Transverse colon (tissue), 4 donors: ENCODE measurements at regions not wholly inside any gene's neighbourhood (a gene's known extent, or its start where the extent isn't known, plus 50 kb on each side); places are given as distances from the start of the nearest gene placed in this dataset.

Experiments
- DNase-seq: peaks from one replicate; pipeline ENCODE4 v3.0.0-alpha.2; 2019
- H3K27ac ChIP-seq, 4 donors: fragments of 200-600 bp; sonication (generic); 2 replicates each; pipeline ENCODE4 v1.5.1; 2016 to 2018; ENCODE audit warnings: inconsistent platforms in 4 of 4
- H3K27me3 ChIP-seq: fragments of 200-600 bp; sonication (generic); 2 replicates; pipeline ENCODE4 v1.5.1; 2017; ENCODE audit warnings: inconsistent platforms
- H3K36me3 ChIP-seq, 4 donors: fragments of 200-600 bp; sonication (generic); 2 replicates each; pipeline ENCODE4 v1.5.1; 2017 to 2019; ENCODE audit warnings: inconsistent platforms in 4 of 4
- H3K4me1 ChIP-seq, 4 donors: fragments of 200-600 bp; sonication (generic); 2 replicates each; pipeline ENCODE4 v1.5.1; 2017 to 2020; ENCODE audit warnings: inconsistent platforms in 4 of 4
- H3K4me3 ChIP-seq, 4 donors: fragments of 200-600 bp; sonication (generic); 1 replicate in 1 of 4; 2 replicates in 3 of 4; pipeline versions ENCODE4 v1.5.1 to v1.6.1; 2017 to 2019; ENCODE audit warnings: inconsistent platforms in 4 of 4
- H3K9me3 ChIP-seq, 2 donors: fragments of 200-600 bp; sonication (generic); 2 replicates each; pipeline ENCODE4 v1.5.1; 2017 to 2019; ENCODE audit warnings: inconsistent platforms in 2 of 2
- CTCF ChIP-seq, 5 experiments: fragments of 200-600 bp in 3 of 5; fragments of 450-650 bp in 2 of 5; sonication (generic) in 3 of 5; IDR thresholded peaks; 1 replicate in 2 of 5; 2 replicates in 3 of 5; pipeline ENCODE4 v1.5.1; 2016 to 2017; ENCODE audit warnings: antibody characterized with exemption in 5 of 5, inconsistent platforms in 3 of 5, mild to moderate bottlenecking in 2 of 5, moderate library complexity in 1 of 5
- EP300 ChIP-seq: sonication (generic); formaldehyde crosslinking; IDR thresholded peaks from one replicate; pipeline ENCODE4 v1.6.1; 2017; ENCODE audit warnings: antibody characterized with exemption, low read depth
- POLR2A ChIP-seq: fragments of 450-650 bp; IDR thresholded peaks from one replicate; pipeline ENCODE4 v1.6.1; 2016; ENCODE audit warnings: antibody characterized with exemption, mild to moderate bottlenecking, moderate library complexity
- POLR2AphosphoS5 ChIP-seq, 3 donors: sonication (generic); formaldehyde crosslinking; IDR thresholded peaks; one replicate each; pipeline ENCODE4 v1.6.1; 2016; ENCODE audit warnings: antibody characterized with exemption in 3 of 3
- WGBS, 2 donors: methylation state at CpG; one replicate each; pipeline ENCODE4 v1.1.5; 2018; ENCODE audit warnings: low coverage in 1 of 2; 5-methylcytosine and 5-hydroxymethylcytosine counted together
- in situ Hi-C, 4 donors: fragments of 200-750 bp; cut with MboI; loops; one replicate each; pipeline versions ENCODE4 v1.15.0 to v1.15.1; 2017; ENCODE audit warnings: low sequenced_read_pairs in 3 of 4, low pct_ligation_motif_present in 1 of 4, low pct_unique_long_range_greater_than_20kb in 1 of 4
- intact Hi-C: fragments of 100-400 bp; cut with DNase I; formaldehyde crosslinking; loops from one replicate; pipeline ENCODE4 v1.15.1; 2023; ENCODE audit warnings: low total_unique reads

DNA sequence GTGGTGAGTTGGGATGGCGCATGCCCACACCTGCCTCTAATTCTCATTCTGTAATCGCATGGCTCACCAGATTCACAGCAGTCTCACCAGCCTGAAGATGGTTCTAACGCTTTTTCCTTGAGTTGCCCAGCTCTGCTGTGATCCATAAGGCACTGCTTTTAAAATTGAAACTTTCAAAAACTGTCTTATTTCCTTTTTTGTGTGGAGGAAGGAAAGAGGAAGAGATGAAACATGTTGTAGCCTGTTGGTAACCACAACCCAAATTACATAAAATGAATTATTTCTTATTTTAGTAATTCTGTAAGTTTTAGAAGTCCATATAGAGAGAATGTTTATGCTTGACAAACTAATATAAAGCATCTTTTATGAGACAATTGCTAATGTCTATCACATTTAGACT is 165.4 kb downstream of the RBM43 start:
- Histone ChIP-seq H3K4me3 (no peak overlapping the region), H3K36me3 (no peaks in the 10 kb centered on the region), H3K9me3 (no peaks in the 10 kb centered on the region), H3K27ac (no peak overlapping the region), H3K4me1 (no peaks in the 10 kb centered on the region), H3K27me3 (no peaks in the 10 kb centered on the region)
- TF ChIP-seq CTCF (IDR thresholded peaks at IDR 0.05) (no peak), EP300 (no peak), POLR2A (no peak), POLR2AphosphoS5 (IDR thresholded peaks at IDR 0.05) (no peak)
- 80% methylated on average over 3 of the region's 3 CpGs for WGBS, 2 donors
- DNase-seq: no peak
- intact Hi-C loops (no loop called here), in situ Hi-C loops (no loop called here)

DNA sequence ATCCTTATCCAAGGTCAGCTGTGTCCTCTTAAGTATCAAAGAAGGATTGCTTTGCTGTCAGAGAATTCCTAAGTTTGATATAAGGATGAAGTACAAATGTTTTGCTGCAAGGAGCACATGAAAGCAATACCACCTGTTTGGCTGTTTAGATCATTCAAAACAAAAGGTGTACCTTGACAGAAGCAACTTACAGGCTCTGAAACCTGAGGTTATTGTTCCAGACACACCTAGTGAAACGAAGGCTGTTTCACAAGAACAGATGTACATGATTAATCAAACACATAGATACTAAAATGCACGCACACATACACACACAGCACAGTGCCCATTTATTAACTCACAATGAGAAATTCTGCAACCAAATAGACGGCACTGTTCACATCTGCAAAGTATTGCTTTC is 166.2 kb downstream of the RBM43 start:
- intact Hi-C loops (no loop called here), in situ Hi-C loops (no loop called here)
- Histone ChIP-seq H3K36me3 (no peaks in the 10 kb centered on the region), H3K27me3 (no peaks in the 10 kb centered on the region), H3K4me1 (no peaks in the 10 kb centered on the region), H3K9me3 (no peaks in the 10 kb centered on the region), H3K4me3 (no peak overlapping the region), H3K27ac (no peak overlapping the region)
- WGBS, 2 donors: 50 to 54% methylated on average over 3 of the region's 3 CpGs
- no peak for TF ChIP-seq CTCF (IDR thresholded peaks at IDR 0.05)
- no peak for DNase-seq

DNA sequence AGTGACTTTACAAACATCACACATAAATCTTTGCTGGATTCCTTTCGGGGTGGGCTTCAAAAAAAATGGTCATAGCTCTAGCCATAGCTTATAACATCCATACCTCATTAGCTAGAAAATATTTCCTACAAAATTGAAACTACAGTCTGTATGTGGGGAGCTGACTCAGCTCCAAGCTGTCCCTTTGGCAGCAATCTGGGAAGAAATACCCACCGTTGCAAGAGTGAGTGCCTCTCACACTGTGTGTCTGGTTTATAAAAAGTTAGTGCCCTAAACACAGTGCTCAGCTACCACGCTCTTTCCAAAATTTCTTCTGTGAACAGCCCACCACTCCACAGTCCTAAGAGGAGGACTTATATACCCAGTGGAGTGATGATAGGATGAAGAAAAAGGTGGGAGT is 170.1 kb downstream of the RBM43 start:
- no peak overlapping the region for H3K27ac ChIP-seq
- H3K36me3 ChIP-seq: no peaks in the 10 kb centered on the region
- no peak for TF ChIP-seq CTCF (IDR thresholded peaks at IDR 0.05)
- no peak for TF ChIP-seq POLR2A
- TF ChIP-seq POLR2AphosphoS5 (IDR thresholded peaks at IDR 0.05): no peak
- TF ChIP-seq EP300: no peak
- no peaks in the 10 kb centered on the region for H3K27me3 ChIP-seq
- WGBS, 2 donors: 63 to 67% methylated on average over 3 of the region's 3 CpGs
- H3K4me1 ChIP-seq: no peaks in the 10 kb centered on the region
- DNase-seq: no peak
- intact Hi-C loops: no loop called here
- in situ Hi-C loops: no loop called here
- no peaks in the 10 kb centered on the region for H3K9me3 ChIP-seq
- H3K4me3 ChIP-seq: no peak overlapping the region

DNA sequence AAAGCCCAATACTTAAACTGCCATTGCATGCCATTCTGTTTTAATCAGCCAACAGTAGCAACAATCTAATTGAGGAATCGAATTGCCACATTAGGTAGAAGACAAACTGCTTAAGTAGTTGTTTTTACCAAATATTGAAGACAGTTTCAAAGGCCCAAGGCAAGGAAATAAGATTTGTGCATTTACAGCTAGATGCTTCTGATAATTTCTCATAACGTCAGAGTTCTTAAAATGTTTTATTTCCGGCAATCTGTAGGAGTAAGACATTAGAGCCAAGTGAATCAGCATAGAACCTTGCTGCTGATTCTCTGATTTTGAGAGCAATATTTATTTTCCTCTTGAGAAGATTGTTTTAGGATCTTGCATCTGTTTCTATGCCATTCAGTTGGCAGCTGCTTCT is 174.3 kb downstream of the RBM43 start:
- Histone ChIP-seq H3K36me3 (no peaks in the 10 kb centered on the region), H3K4me3 (no peak overlapping the region), H3K27me3 (no peaks in the 10 kb centered on the region), H3K4me1 (no peaks in the 10 kb centered on the region), H3K9me3 (no peaks in the 10 kb centered on the region), H3K27ac (no peak overlapping the region)
- WGBS, 2 donors: 70 to 76% methylated on average over 3 of the region's 3 CpGs
- TF ChIP-seq POLR2A (no peak), EP300 (no peak), POLR2AphosphoS5 (IDR thresholded peaks at IDR 0.05) (no peak), CTCF (IDR thresholded peaks at IDR 0.05) (no peak)
- DNase-seq: no peak
- intact Hi-C loops: no loop called here
- in situ Hi-C loops: no loop called here
